ENCODE measurements at regions not wholly inside any gene's neighbourhood (a gene's known extent, or its start where the extent isn't known, plus 50 kb on each side); places are given as distances from the start of the nearest gene placed in this dataset.

DNA sequence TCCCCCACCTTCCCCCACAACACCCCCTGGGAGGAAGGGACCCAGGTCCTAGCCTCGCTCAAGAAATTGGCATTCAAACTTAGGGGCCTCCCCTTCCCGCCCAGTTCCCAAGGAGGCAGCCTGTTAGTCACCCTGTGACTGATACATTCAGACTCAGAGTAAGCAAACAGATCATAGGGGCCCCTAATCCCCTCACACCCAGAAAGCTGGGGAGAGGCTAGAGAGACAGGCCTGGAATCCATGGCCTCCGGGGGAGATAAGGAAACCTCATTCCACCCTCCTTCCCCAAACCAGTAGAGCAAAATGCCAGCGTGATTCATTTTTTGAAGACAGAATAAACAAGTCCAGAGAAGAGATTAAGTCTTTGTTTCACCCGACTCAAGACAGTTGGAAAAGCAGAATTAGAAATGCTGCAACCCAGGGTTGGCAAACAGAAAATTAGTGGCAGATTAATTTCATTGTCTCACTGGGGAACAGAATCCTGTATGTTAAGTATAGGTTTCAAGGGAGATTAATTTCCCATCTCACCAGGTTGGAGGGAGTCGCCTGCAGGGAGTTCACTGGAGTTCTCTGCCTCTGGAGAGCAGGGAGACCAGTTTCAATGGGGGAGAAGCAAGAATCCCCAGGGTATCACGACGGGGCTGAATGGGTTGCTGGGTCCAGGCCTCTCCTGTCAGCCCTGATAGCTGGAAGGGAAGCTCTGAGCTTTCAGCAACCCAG is 268.3 kb downstream of the UACA start:
- Histone ChIP-seq H3K9me3 (no peaks in the 10 kb centered on the region), H3K27me3 (no peaks in the 10 kb centered on the region), H3K27ac (no peak overlapping the region), H3K4me3 (no peak overlapping the region), H3K4me1 (no peaks in the 10 kb centered on the region), H3K36me3 (ENCODE audit: low read depth, missing control alignments) (no peaks in the 10 kb centered on the region)
- TF ChIP-seq, protein P1, sequence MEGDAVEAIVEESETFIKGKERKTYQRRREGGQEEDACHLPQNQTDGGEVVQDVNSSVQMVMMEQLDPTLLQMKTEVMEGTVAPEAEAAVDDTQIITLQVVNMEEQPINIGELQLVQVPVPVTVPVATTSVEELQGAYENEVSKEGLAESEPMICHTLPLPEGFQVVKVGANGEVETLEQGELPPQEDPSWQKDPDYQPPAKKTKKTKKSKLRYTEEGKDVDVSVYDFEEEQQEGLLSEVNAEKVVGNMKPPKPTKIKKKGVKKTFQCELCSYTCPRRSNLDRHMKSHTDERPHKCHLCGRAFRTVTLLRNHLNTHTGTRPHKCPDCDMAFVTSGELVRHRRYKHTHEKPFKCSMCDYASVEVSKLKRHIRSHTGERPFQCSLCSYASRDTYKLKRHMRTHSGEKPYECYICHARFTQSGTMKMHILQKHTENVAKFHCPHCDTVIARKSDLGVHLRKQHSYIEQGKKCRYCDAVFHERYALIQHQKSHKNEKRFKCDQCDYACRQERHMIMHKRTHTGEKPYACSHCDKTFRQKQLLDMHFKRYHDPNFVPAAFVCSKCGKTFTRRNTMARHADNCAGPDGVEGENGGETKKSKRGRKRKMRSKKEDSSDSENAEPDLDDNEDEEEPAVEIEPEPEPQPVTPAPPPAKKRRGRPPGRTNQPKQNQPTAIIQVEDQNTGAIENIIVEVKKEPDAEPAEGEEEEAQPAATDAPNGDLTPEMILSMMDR (IDR thresholded peaks at IDR 0.05), result no peak
- TF ChIP-seq POLR2A (IDR thresholded peaks at IDR 0.05), result no peak
- no peak for DNase-seq
- intact Hi-C loops (cut with DNase I; ENCODE audit: low total_unique reads), result no loop called here
- WGBS, 2 donors, result 54 to 60% methylated on average over 6 to 8 of the region's 8 CpGs

DNA sequence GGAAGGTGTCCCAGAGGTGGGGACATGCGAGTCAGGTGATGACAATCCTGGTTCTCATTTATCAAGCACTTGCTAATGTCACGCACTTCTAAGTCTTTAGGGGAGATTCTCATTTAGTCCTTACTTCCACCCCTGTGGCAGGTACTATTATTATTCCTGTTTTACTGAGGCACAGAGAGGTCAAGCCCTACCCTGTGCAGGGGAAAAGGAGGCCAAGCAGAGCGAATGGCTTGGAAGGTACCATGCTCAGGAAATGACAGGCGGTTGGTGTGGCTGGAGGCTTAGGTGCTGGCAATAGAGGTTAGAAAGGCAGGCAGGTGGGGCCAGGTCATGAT is 268.9 kb downstream of the UACA start:
- TF ChIP-seq, protein P1 (IDR thresholded peaks at IDR 0.05), result no peak
- no peak for TF ChIP-seq POLR2A (IDR thresholded peaks at IDR 0.05)
- Histone ChIP-seq H3K4me1 (no peaks in the 10 kb centered on the region), H3K27ac (no peak overlapping the region), H3K36me3 (ENCODE audit: low read depth, missing control alignments) (no peaks in the 10 kb centered on the region), H3K4me3 (no peak overlapping the region), H3K27me3 (no peaks in the 10 kb centered on the region), H3K9me3 (no peaks in the 10 kb centered on the region)
- intact Hi-C loops (cut with DNase I; ENCODE audit: low total_unique reads), result no loop called here
- WGBS, 2 donors, result 89 to 91% methylated on average over 4 of the region's 4 CpGs
- DNase-seq, result no peak

DNA sequence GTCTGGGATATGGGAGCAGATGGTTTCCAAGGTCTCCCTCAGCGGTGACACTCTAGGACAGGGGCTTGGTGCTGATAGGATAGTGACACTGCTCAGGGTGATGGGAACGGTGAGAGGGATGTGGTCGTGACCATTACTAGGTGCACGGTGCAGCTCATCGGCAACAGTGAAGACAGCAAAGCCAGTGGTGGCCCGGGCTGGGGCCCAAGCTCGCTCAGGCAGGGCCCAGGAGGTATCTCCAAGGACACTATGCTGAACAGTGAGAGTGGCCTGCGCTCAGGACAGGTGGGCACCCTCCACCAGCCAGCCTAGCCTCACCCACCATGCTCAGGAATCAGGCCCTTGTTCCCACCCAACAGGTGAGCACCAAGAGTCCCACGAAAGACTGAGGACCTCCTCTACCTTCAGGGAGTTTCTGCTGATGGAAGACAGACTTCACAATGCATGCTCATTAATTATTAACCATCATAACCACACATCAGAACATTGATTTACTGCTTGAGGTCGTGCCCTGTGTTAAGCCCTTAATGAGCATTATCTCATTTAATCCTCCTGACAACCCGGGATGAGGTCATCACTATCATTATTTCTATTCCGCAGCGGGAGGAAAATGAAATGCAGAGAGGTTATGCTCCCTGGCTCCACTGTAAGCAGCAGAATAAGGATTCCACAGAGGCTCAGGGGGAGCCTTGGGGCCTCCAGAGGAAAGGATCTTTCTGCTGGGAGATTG is 269.4 kb downstream of the UACA start:
- Histone ChIP-seq H3K36me3 (ENCODE audit: low read depth, missing control alignments) (no peaks in the 10 kb centered on the region), H3K27ac (no peak overlapping the region), H3K9me3 (no peaks in the 10 kb centered on the region), H3K27me3 (no peaks in the 10 kb centered on the region), H3K4me3 (no peak overlapping the region), H3K4me1 (no peaks in the 10 kb centered on the region)
- no peak for DNase-seq
- intact Hi-C loops (cut with DNase I; ENCODE audit: low total_unique reads), result no loop called here
- TF ChIP-seq, protein P1 (IDR thresholded peaks at IDR 0.05), result no peak
- no peak for TF ChIP-seq POLR2A (IDR thresholded peaks at IDR 0.05)
- WGBS, 2 donors, result 89 to 90% methylated on average over 5 to 13 of the region's 13 CpGs

DNA sequence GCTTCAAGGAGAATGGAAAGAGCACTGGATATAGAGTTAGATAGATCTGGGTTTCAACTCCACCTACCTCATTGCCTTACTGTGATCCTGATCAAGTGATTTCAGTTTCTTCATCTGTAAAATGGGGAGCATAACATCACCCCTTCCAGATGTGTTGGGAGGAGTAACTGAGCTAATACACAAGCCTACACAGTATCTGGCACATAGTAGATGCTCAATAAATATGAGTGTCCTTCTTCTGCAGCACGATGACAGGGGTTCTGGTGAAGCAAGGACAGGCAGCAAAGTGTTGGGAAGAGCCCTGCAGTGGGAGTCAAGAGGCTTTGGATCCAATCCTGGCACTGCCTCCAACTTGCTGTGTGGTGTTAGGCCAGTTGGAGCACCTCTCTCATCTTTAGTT is 270.0 kb downstream of the UACA start:
- no peak for DNase-seq
- Histone ChIP-seq H3K9me3 (no peaks in the 10 kb centered on the region), H3K27me3 (no peaks in the 10 kb centered on the region), H3K36me3 (ENCODE audit: low read depth, missing control alignments) (no peaks in the 10 kb centered on the region), H3K4me1 (no peaks in the 10 kb centered on the region), H3K27ac (no peak overlapping the region), H3K4me3 (no peak overlapping the region)
- 100% methylated on average over 1 of the region's 1 CpG for WGBS, 2 donors
- intact Hi-C loops (cut with DNase I; ENCODE audit: low total_unique reads), result no loop called here
- TF ChIP-seq POLR2A (IDR thresholded peaks at IDR 0.05), result no peak
- TF ChIP-seq, protein P1 (IDR thresholded peaks at IDR 0.05), result no peak
